ENCODE measurements at regions not wholly inside any gene's neighbourhood (a gene's known extent, or its start where the extent isn't known, plus 50 kb on each side); places are given as distances from the start of the nearest gene placed in this dataset.

DNA sequence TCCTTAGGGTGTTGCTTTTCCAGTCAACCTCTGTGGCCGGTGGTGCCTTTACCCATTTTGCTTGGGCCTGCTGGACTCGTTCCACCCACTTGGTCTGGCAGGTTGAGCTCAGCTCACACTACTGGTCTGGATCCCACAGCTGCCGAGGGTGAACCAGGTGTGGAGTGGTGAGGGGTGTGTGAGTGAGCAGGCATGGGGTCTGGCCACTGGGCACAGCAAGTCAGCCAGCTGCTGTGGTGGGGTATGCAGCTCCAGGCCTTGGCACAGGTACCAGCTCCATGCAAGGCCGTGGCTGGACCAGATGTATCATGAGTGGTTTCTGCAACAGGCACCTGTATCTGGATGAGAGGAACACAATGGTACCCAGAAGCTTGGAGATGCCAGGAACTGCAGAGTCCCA, 277.6 kb upstream of the KLHL1 start:
- H4K20me1 ChIP-seq (ENCODE audit: insufficient read depth) = no peaks in the 10 kb centered on the region
- no peaks in the 10 kb centered on the region for H3K27me3 ChIP-seq (ENCODE audit: insufficient read depth, low read depth)
- H3K4me2 ChIP-seq = no peak overlapping the region
- no peak for TF ChIP-seq CTCF (conservative IDR thresholded peaks at IDR 0.05; ENCODE audit: low read depth, low read length)
- no peaks in the 10 kb centered on the region for H3K79me2 ChIP-seq (ENCODE audit: insufficient read depth, low read depth)
- no peak overlapping the region for H3K9ac ChIP-seq
- H3K4me3 ChIP-seq (IDR thresholded peaks at IDR 0.05; ENCODE audit: insufficient read depth, low read depth, low read length) = no peak overlapping the region
- no peaks in the 10 kb centered on the region for H3K4me1 ChIP-seq (ENCODE audit: low read depth, poor library complexity, severe bottlenecking)
- no peak overlapping the region for H2AFZ ChIP-seq (ENCODE audit: low read depth)
- H3K27ac ChIP-seq = no peak overlapping the region
- no peaks in the 10 kb centered on the region for H3K36me3 ChIP-seq (ENCODE audit: insufficient read depth)

DNA sequence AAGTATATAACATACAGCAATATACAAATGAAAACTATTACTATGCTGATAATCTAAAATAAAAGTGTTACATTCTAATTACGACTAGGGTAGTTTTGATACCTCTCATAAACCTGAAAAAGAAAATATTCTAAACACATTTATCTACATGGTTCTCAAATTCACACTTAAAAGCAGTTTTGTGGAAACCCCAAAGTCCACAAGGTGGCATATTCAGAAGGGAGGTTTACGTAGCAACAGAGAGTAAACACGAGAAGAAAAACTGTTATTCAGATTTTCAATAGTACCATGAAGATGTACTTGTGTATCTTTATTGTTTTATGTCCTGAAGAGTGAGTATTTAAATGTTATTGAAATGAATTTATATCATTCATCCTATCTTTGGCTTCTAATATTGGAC, 275.9 kb upstream of the KLHL1 start:
- Histone ChIP-seq H3K36me3 (ENCODE audit: insufficient read depth) (no peaks in the 10 kb centered on the region), H3K79me2 (ENCODE audit: insufficient read depth, low read depth) (no peaks in the 10 kb centered on the region), H3K27me3 (ENCODE audit: insufficient read depth, low read depth) (no peaks in the 10 kb centered on the region), H4K20me1 (ENCODE audit: insufficient read depth) (no peaks in the 10 kb centered on the region), H3K4me1 (ENCODE audit: low read depth, poor library complexity, severe bottlenecking) (no peaks in the 10 kb centered on the region), H2AFZ (ENCODE audit: low read depth) (no peak overlapping the region), H3K27ac (no peak overlapping the region), H3K9ac (no peak overlapping the region), H3K4me3 (IDR thresholded peaks at IDR 0.05; ENCODE audit: insufficient read depth, low read depth, low read length) (no peak overlapping the region), H3K4me2 (no peak overlapping the region)
- no peak for TF ChIP-seq CTCF (conservative IDR thresholded peaks at IDR 0.05; ENCODE audit: low read depth, low read length)

DNA sequence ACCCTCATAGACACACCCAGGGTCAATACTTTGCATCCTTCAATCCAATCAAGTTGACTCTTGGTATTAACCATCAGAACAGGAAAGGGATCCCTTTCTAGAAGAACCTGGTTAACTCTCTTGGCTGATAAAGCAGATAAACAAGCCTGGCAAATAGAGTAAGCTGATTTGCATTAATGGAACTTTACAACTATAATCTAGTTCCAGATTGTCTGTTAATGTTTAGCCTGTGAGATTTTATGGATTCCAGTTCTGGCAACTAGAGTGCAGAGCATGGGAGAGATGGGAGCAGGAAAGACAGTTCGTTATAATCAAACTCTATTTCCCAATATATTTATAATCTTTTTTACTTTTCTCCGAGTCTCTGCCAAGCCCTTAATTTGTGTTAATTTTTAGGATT, 272.6 kb upstream of the KLHL1 start:
- Histone ChIP-seq H3K4me3 (IDR thresholded peaks at IDR 0.05; ENCODE audit: insufficient read depth, low read depth, low read length) (no peak overlapping the region), H3K36me3 (ENCODE audit: insufficient read depth) (no peaks in the 10 kb centered on the region), H2AFZ (ENCODE audit: low read depth) (no peak overlapping the region), H3K4me2 (no peak overlapping the region), H3K27ac (no peak overlapping the region), H3K4me1 (ENCODE audit: low read depth, poor library complexity, severe bottlenecking) (no peaks in the 10 kb centered on the region), H3K27me3 (ENCODE audit: insufficient read depth, low read depth) (no peaks in the 10 kb centered on the region), H3K79me2 (ENCODE audit: insufficient read depth, low read depth) (no peaks in the 10 kb centered on the region), H3K9ac (no peak overlapping the region), H4K20me1 (ENCODE audit: insufficient read depth) (no peaks in the 10 kb centered on the region)
- TF ChIP-seq CTCF (conservative IDR thresholded peaks at IDR 0.05; ENCODE audit: low read depth, low read length) = no peak

DNA sequence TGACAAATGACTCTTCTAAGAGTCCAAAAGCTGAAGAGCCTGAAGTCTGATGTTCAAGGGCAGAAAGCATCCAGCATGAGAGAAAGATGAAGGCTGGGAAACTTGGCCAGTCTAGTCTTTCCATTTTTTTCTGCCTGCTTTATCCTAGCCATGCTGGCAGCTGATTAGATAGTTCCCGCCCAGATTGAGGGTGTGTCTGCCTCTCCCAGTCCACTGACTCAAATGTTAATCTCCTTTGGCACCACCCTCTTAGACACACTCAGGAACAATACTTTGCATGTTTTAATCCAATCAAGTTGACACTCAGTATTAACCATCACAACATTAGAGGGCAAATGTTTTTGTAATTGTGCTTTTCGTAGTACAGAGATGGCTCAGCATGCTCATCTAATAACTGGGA, 267.5 kb upstream of the KLHL1 start:
- no peak overlapping the region for H2AFZ ChIP-seq (ENCODE audit: low read depth)
- no peak overlapping the region for H3K4me3 ChIP-seq (IDR thresholded peaks at IDR 0.05; ENCODE audit: insufficient read depth, low read depth, low read length)
- H3K36me3 ChIP-seq (ENCODE audit: insufficient read depth) = no peaks in the 10 kb centered on the region
- H3K4me1 ChIP-seq (ENCODE audit: low read depth, poor library complexity, severe bottlenecking) = no peaks in the 10 kb centered on the region
- H3K27me3 ChIP-seq (ENCODE audit: insufficient read depth, low read depth) = no peaks in the 10 kb centered on the region
- H3K27ac ChIP-seq = no peak overlapping the region
- no peak overlapping the region for H3K4me2 ChIP-seq
- no peaks in the 10 kb centered on the region for H4K20me1 ChIP-seq (ENCODE audit: insufficient read depth)
- H3K79me2 ChIP-seq (ENCODE audit: insufficient read depth, low read depth) = no peaks in the 10 kb centered on the region
- H3K9ac ChIP-seq = no peak overlapping the region
- TF ChIP-seq CTCF (conservative IDR thresholded peaks at IDR 0.05; ENCODE audit: low read depth, low read length) = no peak

DNA sequence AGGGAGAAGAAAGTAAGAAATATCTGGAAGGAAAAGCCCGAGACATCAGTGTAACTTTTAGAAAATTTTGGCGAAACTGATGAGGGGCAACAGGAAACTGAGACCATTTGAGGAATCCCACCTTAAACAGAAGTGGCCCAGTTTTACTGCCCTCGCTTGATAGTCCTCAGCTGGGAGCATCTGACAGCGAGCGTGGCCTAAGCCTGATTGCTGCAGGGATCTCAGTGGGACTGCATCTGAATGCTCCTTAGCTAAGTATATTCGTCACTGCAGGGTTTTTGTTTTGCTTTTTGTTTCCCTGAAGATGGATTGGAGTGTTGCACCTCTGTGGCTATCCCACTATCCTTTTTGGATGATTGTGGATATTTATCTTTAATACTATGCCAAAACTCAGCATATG, 262.7 kb upstream of the KLHL1 start:
- Histone ChIP-seq H3K36me3 (ENCODE audit: insufficient read depth) (no peaks in the 10 kb centered on the region), H2AFZ (ENCODE audit: low read depth) (no peak overlapping the region), H4K20me1 (ENCODE audit: insufficient read depth) (no peaks in the 10 kb centered on the region), H3K9ac (no peak overlapping the region), H3K27ac (no peak overlapping the region), H3K27me3 (ENCODE audit: insufficient read depth, low read depth) (no peaks in the 10 kb centered on the region), H3K79me2 (ENCODE audit: insufficient read depth, low read depth) (no peaks in the 10 kb centered on the region), H3K4me1 (ENCODE audit: low read depth, poor library complexity, severe bottlenecking) (no peaks in the 10 kb centered on the region), H3K4me2 (no peak overlapping the region), H3K4me3 (IDR thresholded peaks at IDR 0.05; ENCODE audit: insufficient read depth, low read depth, low read length) (no peak overlapping the region)
- TF ChIP-seq CTCF (conservative IDR thresholded peaks at IDR 0.05; ENCODE audit: low read depth, low read length) = no peak
